ENCODE measurements at regions not wholly inside any gene's neighbourhood (a gene's known extent, or its start where the extent isn't known, plus 50 kb on each side); places are given as distances from the start of the nearest gene placed in this dataset.

DNA sequence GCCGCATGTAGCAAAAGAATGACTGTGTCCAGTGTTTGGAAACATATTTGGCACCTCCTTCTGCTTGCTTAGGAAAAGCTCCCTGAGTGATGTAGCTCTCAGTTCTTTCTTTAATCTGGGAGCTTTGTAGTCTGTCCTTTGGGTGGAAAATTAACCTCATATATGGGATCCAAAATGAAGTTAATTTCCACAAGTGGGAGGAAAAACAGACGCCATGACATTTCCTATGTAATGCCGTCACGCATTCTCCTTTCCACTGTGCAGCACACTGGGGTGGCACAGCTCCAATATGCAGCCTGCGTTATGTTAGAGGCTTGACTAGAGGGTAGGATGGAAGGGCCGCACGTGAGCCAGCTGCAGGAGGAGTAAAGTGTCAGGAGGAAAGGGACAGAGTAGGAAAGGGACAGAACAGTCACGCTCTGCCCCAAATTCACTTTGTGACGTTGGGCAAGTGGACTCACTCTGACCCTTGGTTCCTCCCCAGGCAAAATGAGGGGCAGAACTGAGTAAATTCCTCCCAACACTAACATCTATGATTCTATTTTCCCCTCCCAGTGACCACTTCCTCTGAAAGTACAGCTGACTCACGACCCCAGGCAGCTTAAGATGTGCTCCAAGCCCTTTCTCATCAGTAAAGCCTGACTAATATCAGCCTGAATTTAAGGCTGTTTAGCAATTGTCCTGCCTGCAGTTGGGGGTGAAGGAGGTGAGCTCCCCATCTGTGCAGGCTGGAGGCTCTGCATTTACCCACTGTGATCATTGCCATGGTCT is 176.5 kb upstream of the PFN2 start (continued):
- TF ChIP-seq, protein P1, sequence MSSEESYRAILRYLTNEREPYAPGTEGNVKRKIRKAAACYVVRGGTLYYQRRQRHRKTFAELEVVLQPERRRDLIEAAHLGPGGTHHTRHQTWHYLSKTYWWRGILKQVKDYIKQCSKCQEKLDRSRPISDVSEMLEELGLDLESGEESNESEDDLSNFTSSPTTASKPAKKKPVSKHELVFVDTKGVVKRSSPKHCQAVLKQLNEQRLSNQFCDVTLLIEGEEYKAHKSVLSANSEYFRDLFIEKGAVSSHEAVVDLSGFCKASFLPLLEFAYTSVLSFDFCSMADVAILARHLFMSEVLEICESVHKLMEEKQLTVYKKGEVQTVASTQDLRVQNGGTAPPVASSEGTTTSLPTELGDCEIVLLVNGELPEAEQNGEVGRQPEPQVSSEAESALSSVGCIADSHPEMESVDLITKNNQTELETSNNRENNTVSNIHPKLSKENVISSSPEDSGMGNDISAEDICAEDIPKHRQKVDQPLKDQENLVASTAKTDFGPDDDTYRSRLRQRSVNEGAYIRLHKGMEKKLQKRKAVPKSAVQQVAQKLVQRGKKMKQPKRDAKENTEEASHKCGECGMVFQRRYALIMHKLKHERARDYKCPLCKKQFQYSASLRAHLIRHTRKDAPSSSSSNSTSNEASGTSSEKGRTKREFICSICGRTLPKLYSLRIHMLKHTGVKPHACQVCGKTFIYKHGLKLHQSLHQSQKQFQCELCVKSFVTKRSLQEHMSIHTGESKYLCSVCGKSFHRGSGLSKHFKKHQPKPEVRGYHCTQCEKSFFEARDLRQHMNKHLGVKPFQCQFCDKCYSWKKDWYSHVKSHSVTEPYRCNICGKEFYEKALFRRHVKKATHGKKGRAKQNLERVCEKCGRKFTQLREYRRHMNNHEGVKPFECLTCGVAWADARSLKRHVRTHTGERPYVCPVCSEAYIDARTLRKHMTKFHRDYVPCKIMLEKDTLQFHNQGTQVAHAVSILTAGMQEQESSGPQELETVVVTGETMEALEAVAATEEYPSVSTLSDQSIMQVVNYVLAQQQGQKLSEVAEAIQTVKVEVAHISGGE (CRISPR knock-in tag; IDR thresholded peaks at IDR 0.05): no peak
- TF ChIP-seq SPI1 (IDR thresholded peaks at IDR 0.05; ENCODE audit: borderline replicate concordance, insufficient read depth, low read depth, low read length) (peak; percentile 76), IKZF1 (conservative IDR thresholded peaks at IDR 0.05) (0 out of 2 replicates have a peak, but pooled peaks have one; percentile 14)

DNA sequence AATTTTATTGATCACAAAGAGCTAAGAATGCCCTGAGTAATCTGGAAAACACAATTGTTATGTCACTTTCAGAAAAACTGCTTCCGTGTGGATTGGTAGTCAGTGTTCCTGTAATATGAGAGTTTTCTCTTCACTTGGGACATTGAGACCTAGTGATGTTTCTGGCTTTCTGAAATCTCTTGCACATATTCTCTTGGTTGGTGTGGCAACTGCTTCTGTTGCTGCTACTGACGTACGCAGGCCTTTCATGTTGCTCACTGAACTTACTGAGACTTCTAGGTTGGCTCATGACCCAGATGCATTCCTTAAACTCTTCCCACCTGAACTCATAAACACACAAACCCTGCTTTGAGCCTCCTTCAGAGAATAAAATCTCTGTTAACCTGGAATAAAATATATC is 175.0 kb upstream of the PFN2 start:
- Histone ChIP-seq H3K9me3 (replicated peaks; ENCODE audit: control insufficient read depth, insufficient read depth, low read length) (no peaks in the 10 kb centered on the region; the same call in 2 of the 3 replicates), H3K36me3 (ENCODE audit: control insufficient read depth in 2 of 2, insufficient read depth in 2 of 2, low read length in 1 of 2) (no peaks in the 10 kb centered on the region), H3K4me1 (ENCODE audit: control insufficient read depth, insufficient read depth, low read length) (no peaks in the 10 kb centered on the region; the same call in 1 of the 2 replicates), H2AFZ (ENCODE audit: control insufficient read depth, low read depth, low read length) (no peak overlapping the region), H3K79me2 (ENCODE audit: control insufficient read depth, insufficient read depth, low read length) (no peaks in the 10 kb centered on the region), H3K27me3 (replicated peaks in 1 of 2; ENCODE audit: control insufficient read depth in 2 of 2, insufficient read depth in 2 of 2, low read length in 1 of 2) (no peaks in the 10 kb centered on the region), H3K27ac (ENCODE audit: control insufficient read depth, insufficient read depth) (no peak overlapping the region), H3K9ac (ENCODE audit: control insufficient read depth, insufficient read depth, low read length) (no peak overlapping the region), H3K4me3 (no peak overlapping the region), H3K4me2 (ENCODE audit: control insufficient read depth, insufficient read depth) (no peak overlapping the region), H4K20me1 (ENCODE audit: control insufficient read depth, insufficient read depth) (no peaks in the 10 kb centered on the region)
- DNase-seq (ENCODE audit: low read depth, low spot score): no peak
- FAIRE-seq: no peak
- RAD21 ChIA-PET (ENCODE audit: unreplicated experiment): no interaction called here
- 98% methylated on average over 3 of the region's 3 CpGs for WGBS (ENCODE audit: insufficient coverage, insufficient replicate concordance, low lambda C conversion rate, missing lambda C conversion rate)
- POLR2A ChIA-PET: no interaction called here
- SMC1A ChIA-PET (ENCODE audit: uncharacterized antibody, unreplicated experiment): interaction anchor here (2.0 kb wide), 1 partner anchor 31 kb away, joined by 6 read pairs; no protein-coding TSS in a partner anchor
- CTCF ChIA-PET: no interaction called here
- intact Hi-C loops (cut with micrococcal nuclease; ENCODE audit: unreplicated experiment): no loop called here
- in situ Hi-C loops (cut with MboI): no loop called here
- no TSS peak for BruUV-seq (replicated peaks)
- no peak for ATAC-seq
- TF ChIP-seq ZNF687 (IDR thresholded peaks at IDR 0.05) (no peak), FOS (IDR thresholded peaks at IDR 0.05; ENCODE audit: borderline replicate concordance, extremely low read depth, insufficient read length) (no peak), E4F1 (IDR thresholded peaks at IDR 0.05; ENCODE audit: borderline replicate concordance, partially characterized antibody) (no peak), IRF4 (IDR thresholded peaks at IDR 0.05; ENCODE audit: low read depth, low read length) (no peak), RFX5 (IDR thresholded peaks at IDR 0.05; ENCODE audit: low read depth, low read length) (no peak), RAD51 (IDR thresholded peaks at IDR 0.05) (no peak)
- TF ChIP-seq, protein P2, sequence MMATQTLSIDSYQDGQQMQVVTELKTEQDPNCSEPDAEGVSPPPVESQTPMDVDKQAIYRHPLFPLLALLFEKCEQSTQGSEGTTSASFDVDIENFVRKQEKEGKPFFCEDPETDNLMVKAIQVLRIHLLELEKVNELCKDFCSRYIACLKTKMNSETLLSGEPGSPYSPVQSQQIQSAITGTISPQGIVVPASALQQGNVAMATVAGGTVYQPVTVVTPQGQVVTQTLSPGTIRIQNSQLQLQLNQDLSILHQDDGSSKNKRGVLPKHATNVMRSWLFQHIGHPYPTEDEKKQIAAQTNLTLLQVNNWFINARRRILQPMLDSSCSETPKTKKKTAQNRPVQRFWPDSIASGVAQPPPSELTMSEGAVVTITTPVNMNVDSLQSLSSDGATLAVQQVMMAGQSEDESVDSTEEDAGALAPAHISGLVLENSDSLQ (IDR thresholded peaks at IDR 0.05): no peak
